ENCODE measurements at regions not wholly inside any gene's neighbourhood (a gene's known extent, or its start where the extent isn't known, plus 50 kb on each side); places are given as distances from the start of the nearest gene placed in this dataset.

- in situ Hi-C loops (cut with MboI; ENCODE audit: low sequenced_read_pairs) = no loop called here
Measured at GRCh38 chr9:7265181-7265580, 507.4 kb downstream of the KDM4C start.

- in situ Hi-C loops (cut with MboI; ENCODE audit: low sequenced_read_pairs) = no loop called here
Measured at GRCh38 chr9:7259544-7260241, 501.9 kb downstream of the KDM4C start.

- in situ Hi-C loops (cut with MboI; ENCODE audit: low sequenced_read_pairs) = no loop called here
Measured at GRCh38 chr9:7258688-7259396, 501.1 kb downstream of the KDM4C start.

- in situ Hi-C loops (cut with MboI; ENCODE audit: low sequenced_read_pairs) = no loop called here
Measured at GRCh38 chr9:7246917-7247522, 489.2 kb downstream of the KDM4C start.

GRCh38 chr9:7245976-7246580, 488.3 kb downstream of the KDM4C start:
- in situ Hi-C loops (cut with MboI; ENCODE audit: low sequenced_read_pairs) = no loop called here

- in situ Hi-C loops (cut with MboI; ENCODE audit: low sequenced_read_pairs) = no loop called here
Measured at GRCh38 chr9:7243838-7244237, 486.1 kb downstream of the KDM4C start.

GRCh38 chr9:7242126-7242525, 484.4 kb downstream of the KDM4C start:
- in situ Hi-C loops (cut with MboI; ENCODE audit: low sequenced_read_pairs) = no loop called here

- in situ Hi-C loops (cut with MboI; ENCODE audit: low sequenced_read_pairs) = no loop called here
Measured at GRCh38 chr9:7241694-7242093, 483.9 kb downstream of the KDM4C start.

- in situ Hi-C loops (cut with MboI; ENCODE audit: low sequenced_read_pairs) = no loop called here
Measured at GRCh38 chr9:7240569-7241311, 483.0 kb downstream of the KDM4C start.

- in situ Hi-C loops (cut with MboI; ENCODE audit: low sequenced_read_pairs) = no loop called here
Measured at GRCh38 chr9:7239708-7240107, 481.9 kb downstream of the KDM4C start.

GRCh38 chr9:7238247-7238637, 480.5 kb downstream of the KDM4C start:
- in situ Hi-C loops (cut with MboI; ENCODE audit: low sequenced_read_pairs) = no loop called here

- in situ Hi-C loops (cut with MboI; ENCODE audit: low sequenced_read_pairs) = no loop called here
Measured at GRCh38 chr9:7237473-7238246, 479.9 kb downstream of the KDM4C start.

GRCh38 chr9:7236186-7236585, 478.4 kb downstream of the KDM4C start:
- in situ Hi-C loops (cut with MboI; ENCODE audit: low sequenced_read_pairs) = no loop called here

GRCh38 chr9:7234144-7234543, 476.4 kb downstream of the KDM4C start:
- in situ Hi-C loops (cut with MboI; ENCODE audit: low sequenced_read_pairs) = no loop called here

GRCh38 chr9:7229571-7229970, 471.8 kb downstream of the KDM4C start:
- in situ Hi-C loops (cut with MboI; ENCODE audit: low sequenced_read_pairs) = no loop called here

- in situ Hi-C loops (cut with MboI; ENCODE audit: low sequenced_read_pairs) = no loop called here
Measured at GRCh38 chr9:7228726-7229125, 471.0 kb downstream of the KDM4C start.

GRCh38 chr9:7227951-7228350, 470.2 kb downstream of the KDM4C start:
- in situ Hi-C loops (cut with MboI; ENCODE audit: low sequenced_read_pairs) = no loop called here

GRCh38 chr9:7226007-7226640, 468.4 kb downstream of the KDM4C start:
- in situ Hi-C loops (cut with MboI; ENCODE audit: low sequenced_read_pairs) = no loop called here

Data from HL-60/S4 treated with phorbol 12-myristate 13-acetate at 8.2 ng/mL for 4 days and 3 days (cell line).